ENCODE measurements at regions not wholly inside any gene's neighbourhood (a gene's known extent, or its start where the extent isn't known, plus 50 kb on each side); places are given as distances from the start of the nearest gene placed in this dataset.

DNA sequence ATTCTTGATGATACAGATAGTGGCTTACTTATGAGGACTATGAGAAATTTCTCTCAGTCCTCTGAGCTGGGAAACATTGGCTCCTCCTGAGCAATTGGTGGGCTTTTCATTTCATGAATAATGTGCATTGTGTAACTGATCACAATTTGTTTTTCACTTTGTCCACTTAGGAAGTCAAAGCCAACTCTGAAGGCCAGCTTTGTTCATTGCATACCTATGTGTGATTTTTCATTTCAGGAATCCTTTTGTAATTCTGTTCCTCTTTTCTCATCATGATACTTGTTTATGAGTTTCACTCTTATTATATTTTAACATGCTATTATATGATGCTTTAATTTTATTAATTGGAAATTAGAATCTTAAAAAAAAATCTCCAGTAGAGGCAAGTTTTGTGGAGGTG is 483.0 kb downstream of the EBF1 start:
- Histone ChIP-seq H3K9me3 (ENCODE audit: control insufficient read depth in 2 of 2, low read length in 2 of 2) (no peaks in the 10 kb centered on the region), H3K27ac (ENCODE audit: insufficient read depth, low read length, poor library complexity, severe bottlenecking) (no peak overlapping the region), H3K27me3 (ENCODE audit: control insufficient read depth, insufficient read depth, low read length) (no peaks in the 10 kb centered on the region), H3K4me3 (ENCODE audit: low read depth, low read length) (no peak overlapping the region), H3K4me1 (ENCODE audit: control insufficient read depth, insufficient read depth, low read length, poor library complexity, severe bottlenecking) (no peaks in the 10 kb centered on the region), H3K36me3 (ENCODE audit: control insufficient read depth, insufficient read depth, low read length) (no peaks in the 10 kb centered on the region)
- ATAC-seq (ENCODE audit: low read depth in 2 of 2) (no peak), DNase-seq (no peak)
- Mint-ChIP-seq H3K27ac (no peak overlapping the region), H3K36me3 (no peaks in the 10 kb centered on the region), H3K9me3 (peaks cover 0 to 2% (median 0%) of the 10 kb centered on the region in 7 donors), H3K27me3 (no peaks in the 10 kb centered on the region), H3K4me3 (no peak overlapping the region), H3K4me1 (no peaks in the 10 kb centered on the region)

GRCh38 chr5:158614951-158615350 is 484.8 kb downstream of the EBF1 start:
- no peaks in the 10 kb centered on the region for H3K4me1 ChIP-seq (ENCODE audit: control insufficient read depth, insufficient read depth, low read length, poor library complexity, severe bottlenecking)
- Mint-ChIP-seq H3K27me3 (no peaks in the 10 kb centered on the region), H3K9me3 (peaks cover 0 to 2% (median 0%) of the 10 kb centered on the region in 7 donors), H3K4me3 (no peak overlapping the region), H3K27ac (no peak overlapping the region), H3K36me3 (no peaks in the 10 kb centered on the region), H3K4me1 (no peaks in the 10 kb centered on the region)
- no peaks in the 10 kb centered on the region for H3K36me3 ChIP-seq (ENCODE audit: control insufficient read depth, insufficient read depth, low read length)
- no peak overlapping the region for H3K4me3 ChIP-seq (ENCODE audit: low read depth, low read length)
- no peak for DNase-seq
- H3K27me3 ChIP-seq (ENCODE audit: control insufficient read depth, insufficient read depth, low read length), result no peaks in the 10 kb centered on the region
- no peak overlapping the region for H3K27ac ChIP-seq (ENCODE audit: insufficient read depth, low read length, poor library complexity, severe bottlenecking)
- no peak for ATAC-seq (ENCODE audit: low read depth in 2 of 2)
- no peaks in the 10 kb centered on the region for H3K9me3 ChIP-seq (ENCODE audit: control insufficient read depth in 2 of 2, low read length in 2 of 2)

GRCh38 chr5:158611581-158611980 is 488.1 kb downstream of the EBF1 start:
- H3K4me3 Mint-ChIP-seq, result no peak overlapping the region
- H3K4me1 Mint-ChIP-seq, result no peaks in the 10 kb centered on the region
- H3K36me3 ChIP-seq (ENCODE audit: control insufficient read depth, insufficient read depth, low read length), result no peaks in the 10 kb centered on the region
- no peaks in the 10 kb centered on the region for H3K36me3 Mint-ChIP-seq
- H3K27ac ChIP-seq (ENCODE audit: insufficient read depth, low read length, poor library complexity, severe bottlenecking), result no peak overlapping the region
- H3K27me3 ChIP-seq (ENCODE audit: control insufficient read depth, insufficient read depth, low read length), result no peaks in the 10 kb centered on the region
- no peaks in the 10 kb centered on the region for H3K9me3 ChIP-seq (ENCODE audit: control insufficient read depth in 2 of 2, low read length in 2 of 2)
- H3K4me1 ChIP-seq (ENCODE audit: control insufficient read depth, insufficient read depth, low read length, poor library complexity, severe bottlenecking), result no peaks in the 10 kb centered on the region
- DNase-seq (no peak), ATAC-seq (ENCODE audit: low read depth in 2 of 2) (no peak)
- no peaks in the 10 kb centered on the region for H3K27me3 Mint-ChIP-seq
- peaks cover 0 to 4% (median 0%) of the 10 kb centered on the region in 7 donors for H3K9me3 Mint-ChIP-seq
- no peak overlapping the region for H3K4me3 ChIP-seq (ENCODE audit: low read depth, low read length)
- H3K27ac Mint-ChIP-seq, result no peak overlapping the region

GRCh38 chr5:158610051-158610415 is 489.7 kb downstream of the EBF1 start:
- ATAC-seq (ENCODE audit: low read depth in 2 of 2) (no peak), DNase-seq (no peak)
- no peaks in the 10 kb centered on the region for H3K9me3 ChIP-seq (ENCODE audit: control insufficient read depth in 2 of 2, low read length in 2 of 2)
- no peaks in the 10 kb centered on the region for H3K4me1 ChIP-seq (ENCODE audit: control insufficient read depth, insufficient read depth, low read length, poor library complexity, severe bottlenecking)
- no peak overlapping the region for H3K4me3 ChIP-seq (ENCODE audit: low read depth, low read length)
- Mint-ChIP-seq H3K4me1 (no peaks in the 10 kb centered on the region), H3K27me3 (no peaks in the 10 kb centered on the region), H3K27ac (no peak overlapping the region), H3K4me3 (no peak overlapping the region), H3K9me3 (peaks cover 0 to 4% (median 0%) of the 10 kb centered on the region in 7 donors), H3K36me3 (no peaks in the 10 kb centered on the region)
- no peak overlapping the region for H3K27ac ChIP-seq (ENCODE audit: insufficient read depth, low read length, poor library complexity, severe bottlenecking)
- H3K36me3 ChIP-seq (ENCODE audit: control insufficient read depth, insufficient read depth, low read length), result no peaks in the 10 kb centered on the region
- no peaks in the 10 kb centered on the region for H3K27me3 ChIP-seq (ENCODE audit: control insufficient read depth, insufficient read depth, low read length)

DNA sequence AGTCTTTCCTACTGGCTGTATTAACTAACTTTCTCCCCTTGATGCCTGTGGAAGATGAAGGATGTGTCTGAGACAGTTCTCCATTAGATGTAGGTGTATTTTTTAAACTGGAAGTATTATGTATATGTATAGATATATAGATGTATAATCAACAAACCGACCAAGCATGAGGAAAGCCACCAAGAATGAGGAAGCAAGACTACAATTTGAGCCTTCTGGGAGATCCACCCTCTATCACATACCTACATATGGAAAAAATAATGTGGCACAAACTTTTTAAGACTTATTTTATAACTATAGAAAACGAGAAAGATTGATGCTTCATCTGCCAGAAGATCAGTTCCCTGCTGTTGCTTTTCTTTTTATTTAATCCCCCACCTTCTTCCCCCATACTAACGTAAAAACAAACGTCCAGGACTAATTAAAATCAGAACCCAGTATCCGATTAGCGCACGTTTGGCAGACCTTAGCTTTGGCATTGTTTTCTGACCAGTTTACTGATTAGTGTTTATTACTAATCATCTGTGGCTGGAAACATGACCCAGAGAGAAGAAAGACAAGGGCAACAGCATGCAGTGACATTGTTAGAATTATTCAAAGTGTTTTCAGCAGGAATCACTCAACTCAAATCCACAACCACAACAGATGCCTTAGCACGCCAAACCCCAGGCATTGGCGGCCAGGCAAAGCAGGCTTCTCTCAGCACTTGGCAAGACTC is 490.2 kb downstream of the EBF1 start:
- Mint-ChIP-seq H3K36me3 (no peaks in the 10 kb centered on the region), H3K9me3 (peaks cover 0 to 4% (median 0%) of the 10 kb centered on the region in 7 donors), H3K27me3 (no peaks in the 10 kb centered on the region), H3K4me1 (no peaks in the 10 kb centered on the region), H3K27ac (no peak overlapping the region), H3K4me3 (no peak overlapping the region)
- no peak overlapping the region for H3K4me3 ChIP-seq (ENCODE audit: low read depth, low read length)
- DNase-seq (no peak), ATAC-seq (ENCODE audit: low read depth in 2 of 2) (no peak)
- no peaks in the 10 kb centered on the region for H3K27me3 ChIP-seq (ENCODE audit: control insufficient read depth, insufficient read depth, low read length)
- no peaks in the 10 kb centered on the region for H3K9me3 ChIP-seq (ENCODE audit: control insufficient read depth in 2 of 2, low read length in 2 of 2)
- H3K4me1 ChIP-seq (ENCODE audit: control insufficient read depth, insufficient read depth, low read length, poor library complexity, severe bottlenecking), result no peaks in the 10 kb centered on the region
- H3K36me3 ChIP-seq (ENCODE audit: control insufficient read depth, insufficient read depth, low read length), result no peaks in the 10 kb centered on the region
- H3K27ac ChIP-seq (ENCODE audit: insufficient read depth, low read length, poor library complexity, severe bottlenecking), result no peak overlapping the region

DNA sequence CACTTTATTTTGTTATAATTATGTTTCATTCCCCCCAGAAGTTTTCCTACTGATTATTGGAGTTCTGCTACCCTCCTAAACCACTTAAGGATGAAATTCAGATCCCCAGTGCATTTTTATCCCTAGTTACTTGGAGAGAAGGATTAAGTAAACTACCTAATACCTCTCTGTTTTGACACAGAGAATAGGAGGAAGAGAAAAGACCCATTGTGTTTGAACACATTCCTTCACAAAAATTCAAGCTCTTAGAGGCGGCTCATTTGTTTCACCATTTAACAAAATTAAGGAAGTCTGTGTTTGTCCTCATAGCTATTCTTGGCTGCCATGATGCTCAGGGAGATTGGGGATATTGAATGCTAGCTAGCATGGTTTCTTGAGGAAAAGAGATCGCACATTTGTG is 492.6 kb downstream of the EBF1 start:
- no peaks in the 10 kb centered on the region for H3K27me3 Mint-ChIP-seq
- ATAC-seq (ENCODE audit: low read depth in 2 of 2), result no peak
- no peaks in the 10 kb centered on the region for H3K9me3 ChIP-seq (ENCODE audit: control insufficient read depth in 2 of 2, low read length in 2 of 2)
- H3K4me1 Mint-ChIP-seq, result no peaks in the 10 kb centered on the region
- peaks cover 0 to 4% (median 0%) of the 10 kb centered on the region in 7 donors for H3K9me3 Mint-ChIP-seq
- no peak for DNase-seq
- no peak overlapping the region for H3K4me3 Mint-ChIP-seq
- H3K36me3 Mint-ChIP-seq, result no peaks in the 10 kb centered on the region
- H3K27ac ChIP-seq (ENCODE audit: insufficient read depth, low read length, poor library complexity, severe bottlenecking), result no peak overlapping the region
- no peaks in the 10 kb centered on the region for H3K36me3 ChIP-seq (ENCODE audit: control insufficient read depth, insufficient read depth, low read length)
- H3K27me3 ChIP-seq (ENCODE audit: control insufficient read depth, insufficient read depth, low read length), result no peaks in the 10 kb centered on the region
- H3K4me1 ChIP-seq (ENCODE audit: control insufficient read depth, insufficient read depth, low read length, poor library complexity, severe bottlenecking), result no peaks in the 10 kb centered on the region
- H3K27ac Mint-ChIP-seq, result no peak overlapping the region
- H3K4me3 ChIP-seq (ENCODE audit: low read depth, low read length), result no peak overlapping the region

DNA sequence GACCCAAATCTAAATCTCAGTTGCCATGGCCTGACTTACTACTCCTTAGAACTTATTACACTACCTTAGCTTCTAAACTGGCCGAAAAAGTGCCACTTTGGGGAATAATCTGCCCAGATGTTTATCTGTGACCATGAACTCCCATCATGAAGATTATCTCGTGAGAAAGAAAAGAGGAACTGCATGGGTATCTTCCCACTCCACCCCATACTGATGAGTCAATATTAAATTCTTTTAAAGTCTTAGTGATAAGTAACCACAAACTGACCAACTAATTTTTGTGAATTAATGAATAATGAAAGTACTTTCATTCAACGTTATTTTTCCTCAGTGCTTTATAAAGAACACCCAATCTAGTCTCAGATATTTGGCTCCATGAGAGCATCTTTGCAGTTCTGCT is 493.5 kb downstream of the EBF1 start:
- Mint-ChIP-seq H3K27me3 (no peaks in the 10 kb centered on the region), H3K9me3 (peaks cover 0 to 4% (median 0%) of the 10 kb centered on the region in 7 donors), H3K4me1 (no peaks in the 10 kb centered on the region), H3K27ac (no peak overlapping the region), H3K4me3 (no peak overlapping the region), H3K36me3 (no peaks in the 10 kb centered on the region)
- no peaks in the 10 kb centered on the region for H3K36me3 ChIP-seq (ENCODE audit: control insufficient read depth, insufficient read depth, low read length)
- DNase-seq (no peak), ATAC-seq (ENCODE audit: low read depth in 2 of 2) (no peak)
- no peaks in the 10 kb centered on the region for H3K27me3 ChIP-seq (ENCODE audit: control insufficient read depth, insufficient read depth, low read length)
- no peak overlapping the region for H3K27ac ChIP-seq (ENCODE audit: insufficient read depth, low read length, poor library complexity, severe bottlenecking)
- no peaks in the 10 kb centered on the region for H3K4me1 ChIP-seq (ENCODE audit: control insufficient read depth, insufficient read depth, low read length, poor library complexity, severe bottlenecking)
- no peak overlapping the region for H3K4me3 ChIP-seq (ENCODE audit: low read depth, low read length)
- no peaks in the 10 kb centered on the region for H3K9me3 ChIP-seq (ENCODE audit: control insufficient read depth in 2 of 2, low read length in 2 of 2)

DNA sequence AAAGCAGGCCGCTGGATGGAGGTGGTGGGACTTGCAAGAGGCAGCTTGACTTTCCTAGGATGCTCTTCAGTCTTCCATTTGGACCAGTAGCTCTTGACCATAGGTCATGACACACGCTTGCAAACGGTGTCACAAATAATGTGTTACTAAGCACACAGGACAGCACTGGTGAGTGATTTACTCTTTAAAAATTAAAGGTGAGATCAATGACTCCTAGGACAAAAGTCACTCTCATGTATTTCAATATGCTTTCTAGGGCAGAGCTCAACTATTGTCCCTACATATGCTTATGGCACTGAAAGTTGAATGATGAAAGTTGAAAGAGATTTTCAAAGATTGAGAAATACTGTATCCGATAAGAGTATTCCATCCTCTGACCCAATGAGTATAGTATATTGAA is 496.7 kb downstream of the EBF1 start:
- H3K27ac ChIP-seq (ENCODE audit: insufficient read depth, low read length, poor library complexity, severe bottlenecking), result no peak overlapping the region
- no peak overlapping the region for H3K27ac Mint-ChIP-seq
- peaks cover 0 to 2% (median 0%) of the 10 kb centered on the region in 7 donors for H3K9me3 Mint-ChIP-seq
- no peak overlapping the region for H3K4me3 Mint-ChIP-seq
- ATAC-seq (ENCODE audit: low read depth in 2 of 2) (no peak), DNase-seq (no peak)
- H3K36me3 ChIP-seq (ENCODE audit: control insufficient read depth, insufficient read depth, low read length), result no peaks in the 10 kb centered on the region
- no peaks in the 10 kb centered on the region for H3K27me3 ChIP-seq (ENCODE audit: control insufficient read depth, insufficient read depth, low read length)
- H3K4me1 ChIP-seq (ENCODE audit: control insufficient read depth, insufficient read depth, low read length, poor library complexity, severe bottlenecking), result no peaks in the 10 kb centered on the region
- H3K4me1 Mint-ChIP-seq, result no peaks in the 10 kb centered on the region
- H3K27me3 Mint-ChIP-seq, result no peaks in the 10 kb centered on the region
- H3K36me3 Mint-ChIP-seq, result no peaks in the 10 kb centered on the region
- no peak overlapping the region for H3K4me3 ChIP-seq (ENCODE audit: low read depth, low read length)
- no peaks in the 10 kb centered on the region for H3K9me3 ChIP-seq (ENCODE audit: control insufficient read depth in 2 of 2, low read length in 2 of 2)

All from CD4-positive, CD25-positive, alpha-beta regulatory T cell (primary cell).